Spinal cord (tissue), 9 donors: ENCODE measurements at regions not wholly inside any gene's neighbourhood (a gene's known extent, or its start where the extent isn't known, plus 50 kb on each side); places are given as distances from the start of the nearest gene placed in this dataset.
"Not testable (repeated sequence)": the region's sequence is repeated elsewhere in the genome, so short reads cannot be mapped to it uniquely, and the experiment has no call there.

Experiments used
- DNase-seq, 6 donors: peaks; one replicate each; pipeline versions ENCODE4 v3.0.0 to v3.0.0-alpha.2; 2013 to 2015; ENCODE audit warnings: low spot score in 6 of 6, low read depth in 4 of 6
- H3K27ac ChIP-seq: one replicate; pipeline ENCODE4 v1.5.1; 2013; ENCODE audit warnings: low read depth, low read length, control low read depth
- H3K27me3 ChIP-seq: one replicate; pipeline ENCODE4 v1.6.1; 2013; ENCODE audit warnings: low read length; ENCODE audit not compliant: control insufficient read depth, insufficient read depth
- H3K36me3 ChIP-seq: one replicate; pipeline ENCODE4 v1.6.1; 2013; ENCODE audit warnings: low read length; ENCODE audit not compliant: control insufficient read depth, insufficient read depth
- H3K4me1 ChIP-seq: one replicate; pipeline ENCODE4 v1.6.1; 2013; ENCODE audit warnings: low read length; ENCODE audit not compliant: control insufficient read depth, insufficient read depth
- H3K4me3 ChIP-seq: one replicate; pipeline ENCODE4 v1.5.1; 2013; ENCODE audit warnings: low read depth, low read length, control low read depth
- H3K9me3 ChIP-seq: one replicate; pipeline ENCODE4 v1.6.1; 2013; ENCODE audit warnings: low read length; ENCODE audit not compliant: control insufficient read depth, insufficient read depth
- WGBS: methylation state at CpG from one replicate; pipeline ENCODE4 v1.1.5; 2013; ENCODE audit warnings: missing lambda C conversion rate; ENCODE audit not compliant: insufficient coverage; 5-methylcytosine and 5-hydroxymethylcytosine counted together
- donor health status: healthy.

GRCh38 chr21:9914135-9914534 is 607.2 kb upstream of the TPTE start:
- WGBS: no CpG with 5 or more reads among the region's 5 CpGs

GRCh38 chr21:9919446-9919845 is 601.9 kb upstream of the TPTE start:
- DNase-seq, H3K27ac ChIP-seq, H3K36me3 ChIP-seq, H3K4me3 ChIP-seq, H3K9me3 ChIP-seq, H3K27me3 ChIP-seq, H3K4me1 ChIP-seq: not testable (repeated sequence)
- no CpG with 5 or more reads among the region's 1 CpG for WGBS

More at GRCh38 chr21:9914135-9914534, 607.2 kb upstream of the TPTE start:
- not testable (repeated sequence) for H3K9me3 ChIP-seq, H3K4me1 ChIP-seq, H3K27me3 ChIP-seq, H3K27ac ChIP-seq, H3K36me3 ChIP-seq, DNase-seq, H3K4me3 ChIP-seq

GRCh38 chr21:9943639-9944038 is 577.7 kb upstream of the TPTE start:
- H3K27me3 ChIP-seq, H3K4me3 ChIP-seq, H3K36me3 ChIP-seq, H3K4me1 ChIP-seq, H3K27ac ChIP-seq, DNase-seq: not testable (repeated sequence)
- WGBS: 64% methylated on average over 7 of the region's 7 CpGs
- peaks cover 11% of the 10 kb centered on the region for H3K9me3 ChIP-seq

- DNase-seq, H3K27me3 ChIP-seq, H3K27ac ChIP-seq, H3K36me3 ChIP-seq, H3K4me1 ChIP-seq, H3K4me3 ChIP-seq: not testable (repeated sequence)
- WGBS: no CpG with 5 or more reads among the region's 1 CpG
- peaks cover 14% of the 10 kb centered on the region for H3K9me3 ChIP-seq
Observed at GRCh38 chr21:9946057-9946456, 575.3 kb upstream of the TPTE start.

GRCh38 chr21:9949510-9950289 is 571.7 kb upstream of the TPTE start:
- not testable (repeated sequence) for H3K4me3 ChIP-seq, H3K4me1 ChIP-seq, H3K9me3 ChIP-seq, H3K27me3 ChIP-seq, H3K36me3 ChIP-seq, DNase-seq, H3K27ac ChIP-seq
- WGBS: 60% methylated on average over 6 of the region's 8 CpGs

GRCh38 chr21:9950363-9950762 is 571.0 kb upstream of the TPTE start:
- H3K36me3 ChIP-seq, H3K4me3 ChIP-seq, H3K27ac ChIP-seq, H3K9me3 ChIP-seq, DNase-seq, H3K27me3 ChIP-seq, H3K4me1 ChIP-seq: not testable (repeated sequence)
- 60% methylated on average over 1 of the region's 2 CpGs for WGBS

GRCh38 chr21:9958791-9959190 is 562.6 kb upstream of the TPTE start:
- H3K27me3 ChIP-seq, H3K36me3 ChIP-seq, H3K4me3 ChIP-seq, H3K9me3 ChIP-seq, DNase-seq, H3K27ac ChIP-seq, H3K4me1 ChIP-seq: not testable (repeated sequence)

GRCh38 chr21:9959220-9959964 is 562.0 kb upstream of the TPTE start:
- 44% methylated on average over 2 of the region's 4 CpGs for WGBS
- DNase-seq, H3K4me1 ChIP-seq, H3K27me3 ChIP-seq, H3K9me3 ChIP-seq, H3K27ac ChIP-seq, H3K4me3 ChIP-seq, H3K36me3 ChIP-seq: not testable (repeated sequence)

- not testable (repeated sequence) for H3K36me3 ChIP-seq, DNase-seq, H3K9me3 ChIP-seq, H3K27ac ChIP-seq, H3K4me1 ChIP-seq, H3K27me3 ChIP-seq, H3K4me3 ChIP-seq
- WGBS: 17% methylated on average over 1 of the region's 1 CpG
Observed at GRCh38 chr21:9969399-9969798, 552.0 kb upstream of the TPTE start.

GRCh38 chr21:9972018-9972417 is 549.4 kb upstream of the TPTE start:
- H3K4me3 ChIP-seq, DNase-seq, H3K9me3 ChIP-seq, H3K36me3 ChIP-seq, H3K27me3 ChIP-seq, H3K4me1 ChIP-seq, H3K27ac ChIP-seq: not testable (repeated sequence)
- no CpG with 5 or more reads among the region's 1 CpG for WGBS
